HEK293T (cell line): ENCODE measurements at regions not wholly inside any gene's neighbourhood (a gene's known extent, or its start where the extent isn't known, plus 50 kb on each side); places are given as distances from the start of the nearest gene placed in this dataset.

Experiments
- CTCF ChIA-PET: fragments of 350-600 bp; formaldehyde crosslinking; extraction: SDS; loops from one replicate; lab custom pipeline; 2021; ENCODE audit warnings: antibody characterized with exemption, inconsistent platforms; lab: Yijun Ruan, JAX
- POLR2A ChIA-PET: fragments of 350-600 bp; formaldehyde crosslinking; extraction: SDS; loops from one replicate; lab custom pipeline; 2020; ENCODE audit warnings: antibody characterized with exemption, inconsistent platforms; lab: Yijun Ruan, JAX
- DNase-seq: peaks from one replicate; pipeline ENCODE4 v3.0.0; 2012; ENCODE audit warnings: mixed read lengths; ENCODE audit errors: extremely low spot score
- ARNT ChIP-seq: fragments of 450-650 bp; IDR thresholded peaks from 2 replicates; pipeline ENCODE4 v1.6.1; 2017; ENCODE audit warnings: mild to moderate bottlenecking
- BHLHE40 ChIP-seq: fragments of 450-650 bp; IDR thresholded peaks from 2 replicates; pipeline ENCODE4 v1.6.1; 2016; ENCODE audit warnings: mild to moderate bottlenecking, moderate library complexity, borderline replicate concordance
- CTBP1 ChIP-seq: fragments of 450-650 bp; IDR thresholded peaks from 2 replicates; pipeline ENCODE4 v1.6.1; 2016; ENCODE audit warnings: borderline replicate concordance
- ELF4 ChIP-seq: fragments of 450-650 bp; IDR thresholded peaks from 2 replicates; pipeline ENCODE4 v1.6.1; 2017; ENCODE audit warnings: antibody characterized with exemption
- FOXA1 ChIP-seq: fragments of 450-650 bp; IDR thresholded peaks from 2 replicates; pipeline ENCODE4 v1.6.1; 2016; ENCODE audit warnings: mild to moderate bottlenecking
- FOXK2 ChIP-seq: fragments of 450-650 bp; IDR thresholded peaks from 2 replicates; pipeline ENCODE4 v1.6.1; 2016; ENCODE audit warnings: mild to moderate bottlenecking
- FOXM1 ChIP-seq: fragments of 450-650 bp; IDR thresholded peaks from 2 replicates; pipeline ENCODE4 v1.6.1; 2017; ENCODE audit warnings: mild to moderate bottlenecking, borderline replicate concordance
- HDGF ChIP-seq: fragments of 450-650 bp; IDR thresholded peaks from 2 replicates; pipeline ENCODE4 v1.6.1; 2017; ENCODE audit warnings: antibody characterized with exemption, borderline replicate concordance
- L3MBTL2 ChIP-seq: fragments of 450-650 bp; conservative IDR thresholded peaks from 2 replicates; pipeline ENCODE4 v1.6.1; 2016; ENCODE audit warnings: mild to moderate bottlenecking
- LEF1 ChIP-seq: fragments of 450-650 bp; IDR thresholded peaks from 2 replicates; pipeline ENCODE4 v1.6.1; 2017; ENCODE audit warnings: mild to moderate bottlenecking, borderline replicate concordance
- NFRKB ChIP-seq: fragments of 450-650 bp; IDR thresholded peaks from 2 replicates; pipeline ENCODE4 v1.6.1; 2016; ENCODE audit warnings: mild to moderate bottlenecking, moderate library complexity
- PKNOX1 ChIP-seq: fragments of 450-650 bp; IDR thresholded peaks from 2 replicates; pipeline ENCODE4 v1.6.1; 2016
- SP1 ChIP-seq: fragments of 450-650 bp; IDR thresholded peaks from 2 replicates; pipeline ENCODE4 v1.6.1; 2017
- SUZ12 ChIP-seq: fragments of 450-650 bp; IDR thresholded peaks from 2 replicates; pipeline ENCODE4 v1.6.1; 2016; ENCODE audit warnings: mild to moderate bottlenecking
- TARDBP ChIP-seq: fragments of 450-650 bp; IDR thresholded peaks from 2 replicates; pipeline ENCODE4 v1.6.1; 2016
- ZNF384 ChIP-seq: fragments of 450-650 bp; IDR thresholded peaks from 2 replicates; pipeline ENCODE4 v1.6.1; 2016

DNA sequence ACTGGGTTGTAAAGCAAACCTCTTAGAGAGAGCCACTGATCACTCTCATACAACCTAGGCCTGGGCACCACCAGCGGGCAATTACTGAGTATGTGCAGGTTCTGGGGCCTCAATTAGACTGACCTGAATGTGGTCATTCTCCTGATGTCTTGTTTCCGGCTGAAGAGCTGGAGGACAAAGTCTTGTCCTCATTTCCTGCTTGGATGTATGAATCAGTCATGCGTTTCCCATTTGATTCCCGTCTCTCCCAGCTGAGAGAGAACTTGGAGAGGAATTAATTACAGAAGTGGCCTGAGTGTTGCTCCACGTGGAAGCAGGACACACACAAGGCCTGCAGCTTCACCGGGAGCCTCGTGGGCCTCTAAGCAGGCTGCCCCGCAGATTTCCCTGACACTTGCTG lies 799.3 kb upstream of the ARGLU1 start:
- ChIA-PET CTCF (no interaction called here), POLR2A (no interaction called here)
- no peak for DNase-seq
- TF ChIP-seq PKNOX1 = no peak
- TF ChIP-seq TARDBP = no peak
- TF ChIP-seq HDGF = no peak
- no peak for TF ChIP-seq ELF4
- TF ChIP-seq FOXK2 = no peak
- no peak for TF ChIP-seq FOXM1
- no peak for TF ChIP-seq ARNT
- no peak for TF ChIP-seq FOXA1
- TF ChIP-seq SP1 = no peak
- no peak for TF ChIP-seq NFRKB
- no peak for TF ChIP-seq LEF1
- no peak for TF ChIP-seq ZNF384
- no peak for TF ChIP-seq BHLHE40
- TF ChIP-seq SUZ12 = no peak
- TF ChIP-seq CTBP1 = no peak
- no peak for TF ChIP-seq L3MBTL2

GRCh38 chr13:107365466-107366215 lies 797.7 kb upstream of the ARGLU1 start:
- POLR2A ChIA-PET = no interaction called here
- TF ChIP-seq TARDBP = no peak
- TF ChIP-seq CTBP1 = no peak
- no peak for TF ChIP-seq FOXA1
- no peak for TF ChIP-seq SP1
- no peak for TF ChIP-seq HDGF
- TF ChIP-seq NFRKB = no peak
- TF ChIP-seq SUZ12 = no peak
- TF ChIP-seq BHLHE40 = no peak
- TF ChIP-seq L3MBTL2 = no peak
- no peak for TF ChIP-seq PKNOX1
- no peak for TF ChIP-seq ZNF384
- DNase-seq = no peak
- CTCF ChIA-PET = no interaction called here

GRCh38 chr13:107364658-107365057 lies 796.7 kb upstream of the ARGLU1 start:
- POLR2A ChIA-PET = no interaction called here
- DNase-seq = no peak

GRCh38 chr13:107361666-107362065 lies 793.7 kb upstream of the ARGLU1 start:
- no peak for DNase-seq
- CTCF ChIA-PET = no interaction called here
- POLR2A ChIA-PET = no interaction called here
- TF ChIP-seq SP1 (no peak), PKNOX1 (no peak), L3MBTL2 (no peak), FOXK2 (no peak), LEF1 (no peak), CTBP1 (no peak), ZNF384 (no peak), FOXA1 (no peak), TARDBP (no peak), SUZ12 (no peak), BHLHE40 (no peak), NFRKB (no peak), FOXM1 (no peak), ELF4 (no peak)

More at GRCh38 chr13:107364658-107365057, 796.7 kb upstream of the ARGLU1 start:
- CTCF ChIA-PET = no interaction called here
- TF ChIP-seq L3MBTL2 (no peak), TARDBP (no peak), SP1 (no peak), ARNT (no peak), PKNOX1 (no peak), HDGF (no peak), NFRKB (no peak), FOXK2 (no peak), LEF1 (no peak), SUZ12 (no peak), CTBP1 (no peak), ELF4 (no peak), FOXM1 (no peak), BHLHE40 (no peak), FOXA1 (no peak), ZNF384 (no peak)

GRCh38 chr13:107360010-107360409 lies 792.1 kb upstream of the ARGLU1 start:
- DNase-seq = no peak
- ChIA-PET CTCF (no interaction called here), POLR2A (no interaction called here)
- TF ChIP-seq CTBP1 (no peak), FOXA1 (no peak), ELF4 (no peak), SUZ12 (no peak), BHLHE40 (no peak), SP1 (no peak), ARNT (no peak), FOXM1 (no peak), HDGF (no peak), FOXK2 (no peak), TARDBP (no peak), PKNOX1 (no peak), NFRKB (no peak), LEF1 (no peak), L3MBTL2 (no peak), ZNF384 (no peak)
